Stimulated activated CD8-positive, alpha-beta memory T cell treated with anti-CD3 and anti-CD28 coated beads, Interleukin-2, amount 100 ng/mL, for 1 hour (primary cell): ENCODE measurements at regions not wholly inside any gene's neighbourhood (a gene's known extent, or its start where the extent isn't known, plus 50 kb on each side); places are given as distances from the start of the nearest gene placed in this dataset.

ENCODE experiments used
- DNase-seq, 2 donors: peaks; one replicate each; pipeline ENCODE4 v3.0.0-alpha.2; 2020; ENCODE audit warnings: low read depth in 2 of 2

- no peak for DNase-seq
Measured at GRCh38 chr3:110806924-110807323, 264.7 kb upstream of the NECTIN3 start.

GRCh38 chr3:110808630-110809029 is 263.0 kb upstream of the NECTIN3 start:
- DNase-seq, result no peak

- DNase-seq, result no peak
Measured at GRCh38 chr3:110810356-110810755, 261.3 kb upstream of the NECTIN3 start.

- DNase-seq, result no peak
Measured at GRCh38 chr3:110811050-110811449, 260.6 kb upstream of the NECTIN3 start.

- DNase-seq, result no peak
Measured at GRCh38 chr3:110813541-110813940, 258.1 kb upstream of the NECTIN3 start.

- no peak for DNase-seq
Measured at GRCh38 chr3:110814170-110815007, 257.2 kb upstream of the NECTIN3 start.

GRCh38 chr3:110815008-110815583 is 256.5 kb upstream of the NECTIN3 start:
- no peak for DNase-seq

GRCh38 chr3:110816008-110816407 is 255.6 kb upstream of the NECTIN3 start:
- no peak for DNase-seq

GRCh38 chr3:110821586-110821985 is 250.0 kb upstream of the NECTIN3 start:
- DNase-seq, result no peak

GRCh38 chr3:110822971-110823370 is 248.6 kb upstream of the NECTIN3 start:
- DNase-seq, result no peak

GRCh38 chr3:110846971-110847370 is 224.6 kb upstream of the NECTIN3 start:
- DNase-seq, result no peak

GRCh38 chr3:110849064-110849463 is 222.6 kb upstream of the NECTIN3 start:
- no peak for DNase-seq

- DNase-seq, result no peak
Measured at GRCh38 chr3:110851736-110852135, 219.9 kb upstream of the NECTIN3 start.

- no peak for DNase-seq
Measured at GRCh38 chr3:110855207-110855606, 216.4 kb upstream of the NECTIN3 start.

- DNase-seq, result no peak
Measured at GRCh38 chr3:110856916-110857315, 214.7 kb upstream of the NECTIN3 start.

GRCh38 chr3:110858549-110858948 is 213.1 kb upstream of the NECTIN3 start:
- no peak for DNase-seq

GRCh38 chr3:110859336-110859735 is 212.3 kb upstream of the NECTIN3 start:
- DNase-seq, result no peak

- no peak for DNase-seq
Measured at GRCh38 chr3:110859993-110860392, 211.6 kb upstream of the NECTIN3 start.

- DNase-seq, result no peak
Measured at GRCh38 chr3:110865934-110866333, 205.7 kb upstream of the NECTIN3 start.

GRCh38 chr3:110868106-110868505 is 203.5 kb upstream of the NECTIN3 start:
- no peak for DNase-seq

GRCh38 chr3:110869736-110870135 is 201.9 kb upstream of the NECTIN3 start:
- DNase-seq, result no peak

GRCh38 chr3:110871869-110872268 is 199.7 kb upstream of the NECTIN3 start:
- DNase-seq, result no peak

- no peak for DNase-seq
Measured at GRCh38 chr3:110878692-110879091, 192.9 kb upstream of the NECTIN3 start.
